H1 (cell line): ENCODE measurements at regions not wholly inside any gene's neighbourhood (a gene's known extent, or its start where the extent isn't known, plus 50 kb on each side); places are given as distances from the start of the nearest gene placed in this dataset.

Experiments
- CTCF ChIA-PET: fragments of 300-600 bp; sonication (Branson Sonifier 250); formaldehyde crosslinking; loops from one replicate; lab custom pipeline; 2021; ENCODE audit not compliant: partially characterized antibody; lab: Charles Lee
- POLR2A ChIA-PET: fragments of 300-600 bp; sonication (Branson Sonifier 250); formaldehyde crosslinking; loops from one replicate; lab custom pipeline; 2021; ENCODE audit warnings: inconsistent platforms; ENCODE audit not compliant: partially characterized antibody; lab: Charles Lee
- DNase-seq, 2 experiments: peaks; one replicate each; pipeline versions ENCODE4 v3.0.0 to v3.0.0-alpha.2; 2010 to 2022; ENCODE audit warnings: low spot score in 2 of 2, low read depth in 1 of 2, mixed read lengths in 1 of 2
- FAIRE-seq: peaks from 2 replicates; lab custom pipeline; 2011; peaks lifted over from hg19 to GRCh38; lab: Jason Lieb, UNC
- H2AFZ ChIP-seq: 2 replicates; pipeline ENCODE4 v1.8.1; 2012; ENCODE audit warnings: low read length, inconsistent platforms
- H2AK5ac ChIP-seq: 2 replicates; pipeline ENCODE4 v1.6.1; 2013; ENCODE audit warnings: low read depth, low read length
- H2BK120ac ChIP-seq: replicated peaks from 2 replicates; pipeline ENCODE3; 2013; ENCODE audit warnings: low read depth, low read length, inconsistent platforms
- H2BK12ac ChIP-seq: 2 replicates; pipeline ENCODE4 v1.6.1; 2013; ENCODE audit warnings: low read depth, low read length
- H2BK15ac ChIP-seq: 2 replicates; pipeline ENCODE4 v1.6.1; 2013; ENCODE audit warnings: low read length
- H2BK20ac ChIP-seq: 2 replicates; pipeline ENCODE4 v1.6.1; 2013; ENCODE audit warnings: low read length
- H2BK5ac ChIP-seq: 2 replicates; pipeline ENCODE4 v1.6.1; 2013; ENCODE audit warnings: low read depth, low read length
- H3K14ac ChIP-seq: 2 replicates; pipeline ENCODE4 v1.6.1; 2013; ENCODE audit warnings: inconsistent platforms; ENCODE audit not compliant: insufficient read length
- H3K18ac ChIP-seq: 2 replicates; pipeline ENCODE4 v1.6.1; 2013; ENCODE audit warnings: low read length; ENCODE audit errors: extremely low read depth
- H3K23ac ChIP-seq: 2 replicates; pipeline ENCODE4 v1.6.1; 2013; ENCODE audit warnings: inconsistent platforms; ENCODE audit not compliant: insufficient read length
- H3K23me2 ChIP-seq: 2 replicates; pipeline ENCODE4 v1.6.1; 2013; ENCODE audit warnings: low read depth, low read length
- H3K27ac ChIP-seq: 2 replicates; pipeline ENCODE4 v1.6.1; 2011; ENCODE audit warnings: low read depth, low read length, inconsistent platforms
- H3K27me3 ChIP-seq, 4 experiments: replicated peaks in 1 of 4; 1 replicate in 1 of 4; 2 replicates in 3 of 4; pipeline versions ENCODE4 v1.6.1 to v1.8.1; 2011 to 2013; ENCODE audit warnings: low read length in 3 of 4, mild to moderate bottlenecking in 3 of 4, inconsistent platforms in 2 of 4, mixed read lengths in 2 of 4, moderate library complexity in 1 of 4; ENCODE audit not compliant: control insufficient read depth in 3 of 4, insufficient read depth in 3 of 4; ENCODE audit errors: extremely low read depth in 1 of 4
- H3K36me3 ChIP-seq, 4 experiments: 2 replicates each; pipeline versions ENCODE4 v1.6.1 to v1.8.1; 2011 to 2013; ENCODE audit warnings: mild to moderate bottlenecking in 4 of 4, low read length in 3 of 4, moderate library complexity in 2 of 4, control low read depth in 1 of 4, inconsistent platforms in 1 of 4; ENCODE audit not compliant: insufficient read depth in 4 of 4, control insufficient read depth in 2 of 4
- H3K4ac ChIP-seq: replicated peaks from 2 replicates; pipeline ENCODE3; 2013; ENCODE audit warnings: low read length, low read depth, mixed read lengths, inconsistent platforms; ENCODE audit not compliant: insufficient read length
- H3K4me1 ChIP-seq, 4 experiments: replicated peaks in 1 of 4; 1 replicate in 1 of 4; 2 replicates in 3 of 4; pipeline versions ENCODE4 v1.6.1 to v1.8.1; 2011 to 2013; ENCODE audit warnings: low read length in 3 of 4, inconsistent platforms in 2 of 4, mixed read lengths in 1 of 4; ENCODE audit not compliant: insufficient read depth in 4 of 4, control insufficient read depth in 3 of 4
- H3K4me2 ChIP-seq, 2 experiments: 2 replicates each; pipeline versions ENCODE4 v1.6.1 to v1.8.1; 2011 to 2013; ENCODE audit warnings: low read depth in 2 of 2, low read length in 2 of 2, control low read depth in 1 of 2, inconsistent platforms in 1 of 2, mild to moderate bottlenecking in 1 of 2; ENCODE audit not compliant: insufficient read depth in 1 of 2
- H3K4me3 ChIP-seq, 4 experiments: fragments of 200-600, 300-600 bp in 1 of 4; sonication (generic), shearing (Covaris generic), sonication (Bioruptor Twin) in 1 of 4; 2 replicates each; pipeline versions ENCODE4 v1.5.1 to v1.8.1; 2011 to 2016; ENCODE audit warnings: low read length in 4 of 4, low read depth in 3 of 4, control low read depth in 2 of 4, inconsistent platforms in 2 of 4, mild to moderate bottlenecking in 2 of 4, mixed read lengths in 1 of 4, moderate library complexity in 1 of 4; ENCODE audit not compliant: insufficient read depth in 2 of 4; ENCODE audit errors: extremely low read depth in 1 of 4
- H3K56ac ChIP-seq: replicated peaks from 2 replicates; pipeline ENCODE3; 2013; ENCODE audit warnings: low read depth, mild to moderate bottlenecking, mixed read lengths, low read length, inconsistent platforms; ENCODE audit not compliant: insufficient read length
- H3K79me1 ChIP-seq: 2 replicates; pipeline ENCODE4 v1.6.1; 2013; ENCODE audit warnings: low read depth, low read length, control low read depth
- H3K79me2 ChIP-seq, 2 experiments: 2 replicates each; pipeline versions ENCODE4 v1.6.1 to v1.8.1; 2012 to 2013; ENCODE audit warnings: low read length in 2 of 2, mild to moderate bottlenecking in 2 of 2, inconsistent platforms in 1 of 2; ENCODE audit not compliant: insufficient read depth in 2 of 2, control insufficient read depth in 1 of 2
- H3K9ac ChIP-seq, 4 experiments: replicated peaks in 1 of 4; 1 replicate in 1 of 4; 2 replicates in 3 of 4; pipeline versions ENCODE4 v1.6.1 to v1.8.1; 2011 to 2013; ENCODE audit warnings: low read depth in 3 of 4, low read length in 3 of 4, control low read depth in 2 of 4, mild to moderate bottlenecking in 2 of 4, moderate library complexity in 2 of 4, inconsistent platforms in 1 of 4; ENCODE audit errors: extremely low read depth in 1 of 4
- H3K9me3 ChIP-seq, 2 experiments: 2 replicates each; pipeline versions ENCODE4 v1.6.1 to v1.8.1; 2012 to 2013; ENCODE audit warnings: mild to moderate bottlenecking in 2 of 2, moderate library complexity in 2 of 2, control low read depth in 1 of 2, inconsistent platforms in 1 of 2, low read depth in 1 of 2, low read length in 1 of 2, mixed read lengths in 1 of 2; ENCODE audit not compliant: insufficient read depth in 2 of 2
- H4K20me1 ChIP-seq, 2 experiments: replicated peaks in 1 of 2; 2 replicates each; pipeline versions ENCODE3 to v1.8.1; 2011 to 2013; ENCODE audit warnings: inconsistent platforms in 2 of 2, low read length in 2 of 2, mild to moderate bottlenecking in 1 of 2; ENCODE audit not compliant: insufficient read depth in 2 of 2, control insufficient read depth in 1 of 2
- H4K5ac ChIP-seq: 2 replicates; pipeline ENCODE4 v1.6.1; 2013; ENCODE audit warnings: low read length, low read depth, mixed read lengths, inconsistent platforms; ENCODE audit not compliant: insufficient read length
- H4K8ac ChIP-seq: 2 replicates; pipeline ENCODE4 v1.8.0; 2013; ENCODE audit warnings: mild to moderate bottlenecking, moderate library complexity, low read length, inconsistent platforms; ENCODE audit not compliant: insufficient read depth; ENCODE audit errors: extremely low read depth
- H4K91ac ChIP-seq: replicated peaks from 2 replicates; pipeline ENCODE3; 2013; ENCODE audit warnings: low read length, mixed read lengths, inconsistent platforms; ENCODE audit not compliant: insufficient read length
- ASH2L ChIP-seq: fragments of 200-600, 300-600 bp; sonication (generic); IDR thresholded peaks from one replicate; pipeline ENCODE4 v1.7.1; 2017; ENCODE audit warnings: low read length
- BRCA1 ChIP-seq: IDR thresholded peaks from 2 replicates; pipeline ENCODE4 v1.6.1; 2012; ENCODE audit warnings: low read depth, low read length, improper control_type of control experiment
- CBX8 ChIP-seq: fragments of 300-800, 300-1000 bp; sonication (generic); IDR thresholded peaks from 2 replicates; pipeline ENCODE4 v1.7.1; 2016; ENCODE audit warnings: low read depth, low read length, borderline replicate concordance
- CTBP2 ChIP-seq: IDR thresholded peaks from 2 replicates; pipeline ENCODE4 v1.7.0; 2011; ENCODE audit warnings: borderline replicate concordance, mild to moderate bottlenecking, moderate library complexity, mixed read lengths, low read length; ENCODE audit not compliant: insufficient read depth, insufficient read length
- HDAC2 ChIP-seq, 2 experiments: fragments of 300-600 bp in 1 of 2; sonication (generic) in 1 of 2; IDR thresholded peaks; 2 replicates each; pipeline ENCODE4 v1.6.1; 2011 to 2012; ENCODE audit warnings: low read depth in 2 of 2, low read length in 2 of 2, mild to moderate bottlenecking in 2 of 2, moderate library complexity in 2 of 2, borderline replicate concordance in 1 of 2, inconsistent platforms in 1 of 2
- POU5F1 ChIP-seq: IDR thresholded peaks from 2 replicates; pipeline ENCODE4 v1.6.1; 2011; ENCODE audit warnings: low read depth, mild to moderate bottlenecking, low read length, moderate library complexity
- RBBP5 ChIP-seq: IDR thresholded peaks from 2 replicates; pipeline ENCODE4 v1.7.1; 2012; ENCODE audit warnings: low read depth, mild to moderate bottlenecking, inconsistent platforms, low read length, moderate library complexity, borderline replicate concordance
- RNF2 ChIP-seq: fragments of 200-900, 300-1000 bp; sonication (generic); IDR thresholded peaks from 2 replicates; pipeline ENCODE4 v1.7.1; 2016; ENCODE audit warnings: borderline replicate concordance, low read depth, mild to moderate bottlenecking, antibody characterized with exemption, low read length; ENCODE audit not compliant: poor library complexity, severe bottlenecking; ENCODE audit errors: missing control alignments
- SAP30 ChIP-seq: fragments of 300-600 bp; sonication (generic); IDR thresholded peaks from 2 replicates; pipeline ENCODE4 v1.7.1; 2012; ENCODE audit warnings: low read length, moderate library complexity, mild to moderate bottlenecking, inconsistent platforms; ENCODE audit not compliant: insufficient read depth, insufficient replicate concordance
- SIN3A ChIP-seq, 2 experiments: IDR thresholded peaks in 1 of 2; conservative IDR thresholded peaks in 1 of 2; 2 replicates each; pipeline ENCODE4 v1.6.1; 2011 to 2012; ENCODE audit warnings: low read length in 2 of 2, improper control_type of control experiment in 1 of 2, low read depth in 1 of 2, mild to moderate bottlenecking in 1 of 2
- SP1 ChIP-seq: IDR thresholded peaks from 2 replicates; pipeline ENCODE4 v1.6.1; 2011; ENCODE audit warnings: low read depth, low read length
- SRF ChIP-seq: IDR thresholded peaks from 2 replicates; pipeline ENCODE4 v1.6.1; 2011; ENCODE audit warnings: mild to moderate bottlenecking, low read depth, low read length, moderate library complexity
- SUZ12 ChIP-seq: fragments of 200-600 bp; sonication (generic); IDR thresholded peaks from 2 replicates; pipeline ENCODE4 v1.6.1; 2012; ENCODE audit warnings: mild to moderate bottlenecking, inconsistent platforms, low read length, moderate library complexity, mixed read lengths
- WGBS, 2 experiments: shearing (Covaris generic) in 1 of 2; methylation state at CpG; one replicate each; pipeline versions ENCODE4 v1.1.6 to v1.1.7; 2013 to 2015; ENCODE audit warnings: low lambda C conversion rate in 2 of 2, mixed read lengths in 2 of 2, inconsistent platforms in 1 of 2, low coverage in 1 of 2, missing lambda C conversion rate in 1 of 2; ENCODE audit not compliant: insufficient replicate concordance in 2 of 2, insufficient coverage in 1 of 2, insufficient read length in 1 of 2; ENCODE audit errors: extremely low coverage in 1 of 2, missing lambda C conversion rate in 1 of 2; 5-methylcytosine and 5-hydroxymethylcytosine counted together

- Histone ChIP-seq H2BK120ac (no peak overlapping the region), H2AK5ac (no peak overlapping the region), H2BK5ac (no peak overlapping the region), H3K36me3 (no peaks in the 10 kb centered on the region), H3K56ac (no peak overlapping the region), H3K9me3 (no peaks in the 10 kb centered on the region), H3K27ac (no peak overlapping the region), H3K4me2 (no peak overlapping the region), H3K79me2 (no peaks in the 10 kb centered on the region), H3K18ac (no peak overlapping the region), H3K27me3 (no peaks in the 10 kb centered on the region), H2BK15ac (no peak overlapping the region), H2BK12ac (no peak overlapping the region), H3K23ac (no peak overlapping the region), H4K8ac (no peak overlapping the region), H4K91ac (no peak overlapping the region), H3K4me3 (no peak overlapping the region), H3K9ac (no peak overlapping the region), H3K4ac (no peak overlapping the region), H4K20me1 (no peaks in the 10 kb centered on the region), H2AFZ (no peak overlapping the region), H3K23me2 (no peaks in the 10 kb centered on the region), H2BK20ac (no peak overlapping the region), H3K14ac (no peak overlapping the region), H3K4me1 (0 out of 7 replicates have a peak, but pooled peaks cover 0 to 5% (median 2%) of the 10 kb centered on the region in 4 experiments), H3K79me1 (no peaks in the 10 kb centered on the region), H4K5ac (no peak overlapping the region)
- ChIA-PET CTCF (no interaction called here), POLR2A (no interaction called here)
- FAIRE-seq (no peak), DNase-seq (no peak)
- 86% methylated on average over 3 of the region's 3 CpGs; no CpG with 5 or more reads in 1 of the 2 experiments for WGBS, 2 experiments
- TF ChIP-seq SUZ12 (no peak), CTBP2 (no peak), HDAC2 (IDR thresholded peaks at IDR 0.05; ENCODE audit: borderline replicate concordance in 1 of 2, low read depth in 2 of 2, low read length in 2 of 2) (no peak), SAP30 (no peak), RBBP5 (no peak), CBX8 (no peak), POU5F1 (no peak), BRCA1 (no peak), SIN3A (conservative IDR thresholded peaks at IDR 0.05 in 1 of 2, IDR thresholded peaks at IDR 0.05 in 1 of 2; ENCODE audit: low read depth in 1 of 2, low read length in 2 of 2) (no peak), SP1 (no peak), SRF (no peak), RNF2 (no peak), ASH2L (no peak)
These were observed 380.5 kb downstream of the IDS start for GRCh38 chrX:149124526-149125108.
